ENCODE measurements at regions not wholly inside any gene's neighbourhood (a gene's known extent, or its start where the extent isn't known, plus 50 kb on each side); places are given as distances from the start of the nearest gene placed in this dataset.
"Not testable (repeated sequence)": the region's sequence is repeated elsewhere in the genome, so short reads cannot be mapped to it uniquely, and the experiment has no call there.

- not testable (repeated sequence) for DNase-seq (ENCODE audit: low read depth)
Measured at GRCh38 chr16:29160171-29160570, 175.3 kb downstream of the LAT start.

- DNase-seq (ENCODE audit: low read depth) = not testable (repeated sequence)
Measured at GRCh38 chr16:29159603-29160002, 174.8 kb downstream of the LAT start.

- DNase-seq (ENCODE audit: low read depth) = no peak
Measured at GRCh38 chr16:29158785-29159184, 173.9 kb downstream of the LAT start.

DNA sequence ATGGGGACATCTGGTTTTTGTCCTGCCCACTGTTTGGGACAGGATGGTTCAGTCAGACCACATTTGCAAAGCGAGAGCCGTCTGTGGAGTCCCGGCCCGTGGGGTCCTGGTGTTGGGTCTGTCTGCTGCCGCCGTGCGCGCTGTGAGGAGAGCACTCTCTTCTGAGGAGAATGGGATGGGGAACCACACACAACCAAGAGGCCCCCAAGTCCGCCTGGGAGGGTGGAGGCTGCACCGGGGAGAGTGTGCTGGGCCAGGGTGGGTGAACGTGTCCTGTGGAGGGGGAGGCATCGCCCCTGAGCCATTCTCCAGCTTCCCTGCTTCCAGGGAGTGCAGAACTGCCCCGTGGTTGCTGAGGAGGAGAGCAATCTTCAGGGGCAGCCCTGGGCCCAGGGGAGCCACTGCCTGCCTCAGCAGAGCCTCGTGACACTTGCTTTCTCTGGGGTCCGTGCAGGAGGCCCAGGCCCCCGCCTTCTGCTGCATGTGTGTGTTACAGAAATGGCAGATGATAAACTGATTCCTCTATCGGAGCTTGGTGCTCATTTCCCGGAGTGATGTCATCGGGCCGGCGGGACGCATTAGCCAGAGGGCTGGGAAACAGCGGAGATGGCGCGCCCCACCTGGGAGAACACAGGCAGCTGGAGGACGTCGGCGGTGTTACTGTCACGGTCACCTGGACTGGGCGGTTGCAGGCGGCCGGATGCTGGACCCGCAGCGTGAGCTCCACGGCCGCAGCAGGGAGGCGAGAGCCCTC lies 173.4 kb downstream of the LAT start:
- DNase-seq (ENCODE audit: low read depth) = not testable (repeated sequence)

GRCh38 chr16:29157051-29157923 lies 172.4 kb downstream of the LAT start:
- not testable (repeated sequence) for DNase-seq (ENCODE audit: low read depth)

- DNase-seq (ENCODE audit: low read depth) = no peak
Measured at GRCh38 chr16:29156511-29156910, 171.7 kb downstream of the LAT start.

- not testable (repeated sequence) for DNase-seq (ENCODE audit: low read depth)
Measured at GRCh38 chr16:29155866-29156200, 171.0 kb downstream of the LAT start.

DNA sequence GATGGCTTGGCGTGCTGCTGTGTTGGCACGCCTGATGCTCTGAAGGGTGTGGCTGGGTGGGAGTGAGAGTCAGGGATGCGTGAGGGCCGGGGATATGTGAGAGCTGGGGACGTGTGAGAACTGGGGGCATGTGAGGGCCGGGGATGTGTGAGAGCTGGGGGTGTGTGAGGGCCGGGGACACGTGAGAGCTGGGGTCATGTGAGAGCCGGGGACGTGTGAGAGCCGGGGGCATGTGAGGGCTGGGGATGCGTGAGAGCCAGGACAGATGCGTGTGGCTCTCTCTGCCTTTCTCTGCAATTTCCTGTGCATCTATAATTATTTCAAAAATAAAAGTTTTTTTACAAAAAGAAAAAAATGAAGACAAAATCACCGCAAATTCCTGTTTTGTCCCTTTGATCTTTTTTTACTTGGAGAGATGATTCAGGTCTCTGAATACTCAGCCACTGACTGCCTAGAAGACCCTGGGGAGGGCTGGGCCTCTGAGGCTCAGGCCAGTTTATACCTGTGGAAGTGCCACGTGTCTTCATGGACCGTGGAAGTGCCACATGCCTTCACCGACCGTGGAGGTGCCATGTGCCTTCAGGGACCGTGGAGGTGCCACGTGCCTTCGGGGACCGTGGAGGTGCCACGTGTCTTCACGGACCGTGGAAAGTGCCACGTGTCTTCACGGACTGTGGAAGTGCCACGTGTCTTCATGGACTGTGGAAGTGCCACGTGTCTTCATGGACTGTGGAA lies 170.4 kb downstream of the LAT start:
- DNase-seq (ENCODE audit: low read depth) = not testable (repeated sequence)

DNA sequence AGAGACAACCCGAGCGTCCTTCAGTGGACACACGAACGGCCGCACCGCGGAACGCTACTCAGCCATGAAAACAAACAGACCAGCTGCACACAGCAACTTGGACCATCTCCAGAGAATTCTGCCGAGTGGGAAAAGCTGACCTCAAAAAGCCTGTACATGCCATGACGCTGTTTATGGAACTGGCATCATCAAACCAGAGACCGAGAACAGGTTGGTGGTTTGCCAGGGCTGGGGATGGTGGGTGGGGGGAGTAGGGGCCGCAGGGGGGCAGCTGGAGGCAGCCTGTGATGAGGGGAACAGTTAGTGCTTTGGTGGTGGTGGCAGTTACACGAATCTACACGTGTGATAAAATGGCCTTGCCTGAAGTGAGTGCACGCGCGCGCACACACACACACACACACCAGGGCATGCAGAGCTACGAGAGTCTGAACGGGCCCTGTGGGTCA lies 169.8 kb downstream of the LAT start:
- no peak for DNase-seq (ENCODE audit: low read depth)

- no peak for DNase-seq (ENCODE audit: low read depth)
Measured at GRCh38 chr16:29154088-29154487, 169.2 kb downstream of the LAT start.

DNA sequence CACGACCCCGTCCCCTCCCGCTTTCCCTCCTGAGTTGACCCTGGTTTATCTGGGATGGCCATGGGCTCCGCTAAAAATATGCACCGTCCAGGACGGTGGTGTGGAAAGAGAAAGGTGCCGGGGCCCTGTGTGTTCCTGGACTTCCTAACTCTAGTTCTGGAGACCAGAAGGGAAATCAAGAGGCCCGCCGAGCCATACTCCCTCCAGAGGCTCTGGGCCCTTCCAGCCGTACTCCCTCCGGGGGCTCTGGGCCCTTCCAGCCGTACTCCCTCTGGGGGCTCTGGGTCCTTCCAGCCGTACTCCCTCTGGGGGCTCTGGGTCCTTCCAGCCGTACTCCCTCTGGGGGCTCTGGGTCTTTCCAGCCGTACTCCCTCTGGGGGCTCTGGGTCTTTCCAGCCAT lies 168.5 kb downstream of the LAT start:
- not testable (repeated sequence) for DNase-seq (ENCODE audit: low read depth)

GRCh38 chr16:29152544-29153031 lies 167.7 kb downstream of the LAT start:
- not testable (repeated sequence) for DNase-seq (ENCODE audit: low read depth)

- DNase-seq (ENCODE audit: low read depth) = no peak
Measured at GRCh38 chr16:29151317-29151716, 166.5 kb downstream of the LAT start.

- DNase-seq (ENCODE audit: low read depth) = not testable (repeated sequence)
Measured at GRCh38 chr16:29149912-29150311, 165.1 kb downstream of the LAT start.

DNA sequence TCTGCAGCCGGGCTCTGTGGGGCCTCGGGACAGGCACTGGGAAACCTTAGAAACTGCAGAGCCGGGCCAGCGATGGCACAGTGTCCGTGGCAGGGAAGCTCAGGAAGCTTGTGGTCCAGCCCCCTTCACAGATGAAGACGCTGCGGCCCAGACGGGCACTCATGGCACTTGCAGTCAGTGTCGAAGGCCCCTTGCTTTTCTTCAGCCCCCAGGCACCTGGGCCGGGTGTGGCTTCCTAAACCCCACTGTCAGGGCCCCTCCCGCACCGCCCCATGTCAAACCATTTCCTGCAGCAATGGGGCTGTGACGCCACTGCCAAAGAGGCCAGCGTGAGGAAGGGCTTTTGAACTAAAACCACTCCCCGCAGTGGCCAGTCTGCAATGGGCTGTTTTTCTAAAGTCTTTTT lies 164.0 kb downstream of the LAT start:
- peak; percentile 41 for DNase-seq (ENCODE audit: low read depth)

GRCh38 chr16:29148131-29148691 lies 163.4 kb downstream of the LAT start:
- DNase-seq (ENCODE audit: low read depth) = no peak

DNA sequence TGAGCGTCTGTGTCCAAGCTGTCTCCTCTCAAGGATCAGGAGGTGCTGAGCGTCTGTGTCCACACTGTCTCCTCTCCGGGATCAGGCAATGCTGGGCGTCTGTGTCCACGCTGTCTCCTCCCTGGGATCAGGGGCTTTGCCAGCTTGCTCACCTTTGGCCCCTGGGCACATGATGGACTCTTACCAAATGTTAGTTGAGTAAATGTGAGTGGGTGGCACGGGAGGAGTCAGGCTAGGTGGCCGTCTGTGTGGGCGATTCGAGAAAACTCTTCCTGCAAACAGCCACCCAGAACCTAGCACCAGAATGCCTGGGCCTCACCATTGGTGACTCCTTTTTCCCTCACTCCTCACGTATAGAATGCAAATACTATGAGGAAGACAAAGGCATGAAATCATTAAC lies 162.9 kb downstream of the LAT start:
- not testable (repeated sequence) for DNase-seq (ENCODE audit: low read depth)

- DNase-seq (ENCODE audit: low read depth) = not testable (repeated sequence)
Measured at GRCh38 chr16:29146808-29147643, 162.2 kb downstream of the LAT start.

DNA sequence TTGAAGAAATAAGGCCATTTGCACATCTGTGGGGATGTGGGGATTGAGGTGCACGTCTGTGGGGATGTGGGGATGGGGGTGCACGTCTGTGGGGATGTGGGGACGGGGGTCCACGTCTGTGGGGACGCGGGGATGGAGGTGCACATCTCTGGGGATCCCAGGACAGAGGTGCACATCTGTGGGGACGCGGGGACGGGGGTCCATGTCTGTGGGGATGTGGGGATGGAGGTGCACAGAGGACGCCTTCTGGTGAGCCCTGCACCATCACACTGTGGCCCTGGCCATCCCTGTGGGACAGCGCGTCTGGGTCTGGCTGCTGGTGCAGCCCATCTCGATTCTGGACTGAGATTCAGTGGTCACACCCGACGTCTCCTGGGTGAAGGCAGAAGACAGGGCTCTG lies 161.4 kb downstream of the LAT start:
- no peak for DNase-seq (ENCODE audit: low read depth)

GRCh38 chr16:29145486-29146225 lies 160.8 kb downstream of the LAT start:
- not testable (repeated sequence) for DNase-seq (ENCODE audit: low read depth)

Measured in activated T-cell treated with anti-CD3 and anti-CD28 coated beads for 24 hours (primary cell).